HEK293 (cell line): ENCODE measurements at regions not wholly inside any gene's neighbourhood (a gene's known extent, or its start where the extent isn't known, plus 50 kb on each side); places are given as distances from the start of the nearest gene placed in this dataset.

Experiments used
- CTCF ChIA-PET: fragments of 350-600 bp; formaldehyde crosslinking; extraction: SDS; loops from one replicate; lab custom pipeline; 2021; ENCODE audit warnings: antibody characterized with exemption; lab: Yijun Ruan, JAX
- POLR2A ChIA-PET: fragments of 300-600 bp; formaldehyde crosslinking; extraction: SDS; loops from one replicate; lab custom pipeline; 2020; ENCODE audit warnings: antibody characterized with exemption, inconsistent platforms; lab: Yijun Ruan, JAX
- H3K27ac ChIP-seq: fragments of 200-500 bp; sonication (Bioruptor generic); 2 replicates; pipeline ENCODE4 v1.5.1; 2014; ENCODE audit warnings: low read depth, low read length, control low read depth, inconsistent platforms; ENCODE audit errors: extremely low read depth
- H3K36me3 ChIP-seq, 2 experiments: fragments of 200-500 bp in 1 of 2; sonication (Bioruptor generic) in 1 of 2; 1 replicate in 1 of 2; 2 replicates in 1 of 2; pipeline ENCODE4 v1.5.1; 2014 to 2017; ENCODE audit warnings: inconsistent platforms in 2 of 2, low read length in 2 of 2; ENCODE audit not compliant: control insufficient read depth in 2 of 2, insufficient read depth in 1 of 2
- H3K4me1 ChIP-seq: fragments of 200-500 bp; sonication (Bioruptor generic); 2 replicates; pipeline ENCODE4 v1.5.1; 2014; ENCODE audit warnings: mild to moderate bottlenecking, low read length, inconsistent platforms; ENCODE audit not compliant: control insufficient read depth, insufficient read depth
- H3K4me3 ChIP-seq: 2 replicates; pipeline ENCODE4 v1.5.1; 2011; ENCODE audit warnings: low read depth, mild to moderate bottlenecking, control low read depth, low read length, moderate library complexity
- H3K9me3 ChIP-seq: fragments of 200-500 bp; sonication (Bioruptor generic); 2 replicates; pipeline ENCODE4 v1.5.1; 2014; ENCODE audit warnings: low read depth, low read length, inconsistent platforms; ENCODE audit not compliant: control insufficient read depth, insufficient read depth
- GLIS2 ChIP-seq: fragments of 450-650 bp; formaldehyde crosslinking; IDR thresholded peaks from 2 replicates; pipeline ENCODE4 v1.5.1; 2016; ENCODE audit warnings: missing biosample characterization, missing genetic modification characterization
- IKZF3 ChIP-seq: fragments of 450-650 bp; IDR thresholded peaks from 2 replicates; pipeline ENCODE4 v1.5.0; 2018; ENCODE audit warnings: missing biosample characterization, mild to moderate bottlenecking, missing genetic modification characterization, moderate library complexity
- KLF9 ChIP-seq: fragments of 450-650 bp; formaldehyde crosslinking; IDR thresholded peaks from 2 replicates; pipeline ENCODE4 v1.5.1; 2016; ENCODE audit warnings: missing biosample characterization, missing genetic modification characterization, low read depth
- RBAK ChIP-seq: fragments of 450-650 bp; formaldehyde crosslinking; IDR thresholded peaks from 2 replicates; pipeline ENCODE4 v1.5.1; 2016; ENCODE audit warnings: missing biosample characterization, missing genetic modification characterization
- SCRT1 ChIP-seq: fragments of 450-650 bp; formaldehyde crosslinking; IDR thresholded peaks from 2 replicates; pipeline ENCODE4 v1.5.1; 2016; ENCODE audit warnings: missing biosample characterization, missing genetic modification characterization, borderline replicate concordance
- SP7 ChIP-seq: fragments of 450-650 bp; formaldehyde crosslinking; IDR thresholded peaks from 2 replicates; pipeline ENCODE4 v1.5.1; 2016; ENCODE audit warnings: missing biosample characterization, missing genetic modification characterization
- ZNF138 ChIP-seq: fragments of 450-650 bp; formaldehyde crosslinking; IDR thresholded peaks from 2 replicates; pipeline ENCODE4 v1.5.1; 2016; ENCODE audit warnings: missing biosample characterization, missing genetic modification characterization, borderline replicate concordance
- ZNF2 ChIP-seq: fragments of 450-650 bp; formaldehyde crosslinking; IDR thresholded peaks from 2 replicates; pipeline ENCODE4 v1.5.1; 2016; ENCODE audit warnings: missing biosample characterization, missing genetic modification characterization
- ZNF223 ChIP-seq: fragments of 450-650 bp; formaldehyde crosslinking; IDR thresholded peaks from 2 replicates; pipeline ENCODE4 v1.5.1; 2016; ENCODE audit warnings: missing biosample characterization, missing genetic modification characterization
- ZNF23 ChIP-seq: fragments of 450-650 bp; formaldehyde crosslinking; IDR thresholded peaks from 2 replicates; pipeline ENCODE4 v1.5.1; 2016; ENCODE audit warnings: missing biosample characterization, missing genetic modification characterization, borderline replicate concordance
- ZNF341 ChIP-seq: fragments of 450-650 bp; formaldehyde crosslinking; IDR thresholded peaks from 2 replicates; pipeline ENCODE4; 2016; ENCODE audit warnings: low read depth, missing biosample characterization, missing genetic modification characterization
- ZNF416 ChIP-seq: fragments of 450-650 bp; formaldehyde crosslinking; IDR thresholded peaks from 2 replicates; pipeline ENCODE4 v1.5.1; 2016; ENCODE audit warnings: missing biosample characterization, missing genetic modification characterization
- ZNF433 ChIP-seq: fragments of 450-650 bp; formaldehyde crosslinking; IDR thresholded peaks from 2 replicates; pipeline ENCODE4 v1.5.1; 2016; ENCODE audit warnings: missing biosample characterization, missing genetic modification characterization, low read depth
- ZNF530 ChIP-seq: fragments of 450-650 bp; formaldehyde crosslinking; IDR thresholded peaks from 2 replicates; pipeline ENCODE4 v1.5.1; 2016; ENCODE audit warnings: low read depth, missing biosample characterization, missing genetic modification characterization
- ZNF555 ChIP-seq: fragments of 450-650 bp; formaldehyde crosslinking; conservative IDR thresholded peaks from 2 replicates; pipeline ENCODE4 v1.5.1; 2017; ENCODE audit warnings: missing biosample characterization, mild to moderate bottlenecking, missing genetic modification characterization, inconsistent platforms
- ZNF558 ChIP-seq: fragments of 450-650 bp; formaldehyde crosslinking; IDR thresholded peaks from 2 replicates; pipeline ENCODE4 v1.5.1; 2016; ENCODE audit warnings: missing biosample characterization, missing genetic modification characterization
- ZNF560 ChIP-seq: fragments of 450-650 bp; formaldehyde crosslinking; IDR thresholded peaks from 2 replicates; pipeline ENCODE4 v1.5.1; 2017; ENCODE audit warnings: missing biosample characterization, missing genetic modification characterization, borderline replicate concordance
- ZNF571 ChIP-seq: fragments of 450-650 bp; formaldehyde crosslinking; IDR thresholded peaks from 2 replicates; pipeline ENCODE4 v1.5.0; 2017; ENCODE audit warnings: missing biosample characterization, missing genetic modification characterization
- ZNF677 ChIP-seq: fragments of 450-650 bp; IDR thresholded peaks from 2 replicates; pipeline ENCODE4 v1.5.0; 2018; ENCODE audit warnings: missing biosample characterization, mild to moderate bottlenecking, missing genetic modification characterization, moderate library complexity
- TF ChIP-seq, protein P1 (sequence below): fragments of 450-650 bp; formaldehyde crosslinking; IDR thresholded peaks from 2 replicates; pipeline ENCODE4 v1.5.0; 2017; ENCODE audit warnings: missing biosample characterization, missing genetic modification characterization, borderline replicate concordance
- TF ChIP-seq, protein P2 (sequence below): fragments of 450-650 bp; formaldehyde crosslinking; IDR thresholded peaks from 2 replicates; pipeline ENCODE4 v1.5.1; 2016; ENCODE audit warnings: missing biosample characterization, missing genetic modification characterization
- TF ChIP-seq, protein P3 (sequence below): fragments of 450-650 bp; formaldehyde crosslinking; IDR thresholded peaks from 2 replicates; pipeline ENCODE4 v1.5.1; 2016; ENCODE audit warnings: missing biosample characterization, missing genetic modification characterization
- TF ChIP-seq, protein P4 (sequence below): fragments of 450-650 bp; formaldehyde crosslinking; optimal IDR thresholded peaks from 2 replicates; pipeline ENCODE3; 2016; ENCODE audit warnings: missing biosample characterization, mild to moderate bottlenecking, missing genetic modification characterization

DNA sequence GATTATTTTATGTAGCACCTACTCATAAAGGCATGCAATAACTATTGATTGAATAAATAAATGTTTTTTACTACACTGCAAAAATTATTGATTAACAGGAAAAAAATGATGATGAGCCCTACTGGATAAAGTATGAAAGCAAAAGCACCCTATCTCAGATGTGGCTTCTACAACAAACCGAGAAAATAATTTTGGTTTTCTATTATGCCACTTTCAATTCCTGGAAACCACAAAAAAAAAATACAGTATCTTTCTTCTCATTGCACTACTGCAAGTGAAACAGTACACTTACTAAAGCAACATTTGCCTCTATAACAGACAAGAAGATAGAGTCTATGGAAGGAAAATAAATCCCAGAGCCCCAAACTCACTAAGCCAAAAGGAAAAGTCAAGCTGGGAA is 1882.4 kb downstream of the NCAM2 start (continued):
- TF ChIP-seq, protein P1, sequence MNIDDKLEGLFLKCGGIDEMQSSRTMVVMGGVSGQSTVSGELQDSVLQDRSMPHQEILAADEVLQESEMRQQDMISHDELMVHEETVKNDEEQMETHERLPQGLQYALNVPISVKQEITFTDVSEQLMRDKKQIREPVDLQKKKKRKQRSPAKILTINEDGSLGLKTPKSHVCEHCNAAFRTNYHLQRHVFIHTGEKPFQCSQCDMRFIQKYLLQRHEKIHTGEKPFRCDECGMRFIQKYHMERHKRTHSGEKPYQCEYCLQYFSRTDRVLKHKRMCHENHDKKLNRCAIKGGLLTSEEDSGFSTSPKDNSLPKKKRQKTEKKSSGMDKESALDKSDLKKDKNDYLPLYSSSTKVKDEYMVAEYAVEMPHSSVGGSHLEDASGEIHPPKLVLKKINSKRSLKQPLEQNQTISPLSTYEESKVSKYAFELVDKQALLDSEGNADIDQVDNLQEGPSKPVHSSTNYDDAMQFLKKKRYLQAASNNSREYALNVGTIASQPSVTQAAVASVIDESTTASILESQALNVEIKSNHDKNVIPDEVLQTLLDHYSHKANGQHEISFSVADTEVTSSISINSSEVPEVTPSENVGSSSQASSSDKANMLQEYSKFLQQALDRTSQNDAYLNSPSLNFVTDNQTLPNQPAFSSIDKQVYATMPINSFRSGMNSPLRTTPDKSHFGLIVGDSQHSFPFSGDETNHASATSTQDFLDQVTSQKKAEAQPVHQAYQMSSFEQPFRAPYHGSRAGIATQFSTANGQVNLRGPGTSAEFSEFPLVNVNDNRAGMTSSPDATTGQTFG: no peak
- TF ChIP-seq ZNF555 (tag by site-specific recombination) (no peak), ZNF433 (tag by site-specific recombination) (no peak), ZNF223 (tag by site-specific recombination) (no peak), ZNF2 (tag by site-specific recombination) (no peak), SCRT1 (no peak), ZNF341 (tag by site-specific recombination) (no peak)
- TF ChIP-seq, protein P2, sequence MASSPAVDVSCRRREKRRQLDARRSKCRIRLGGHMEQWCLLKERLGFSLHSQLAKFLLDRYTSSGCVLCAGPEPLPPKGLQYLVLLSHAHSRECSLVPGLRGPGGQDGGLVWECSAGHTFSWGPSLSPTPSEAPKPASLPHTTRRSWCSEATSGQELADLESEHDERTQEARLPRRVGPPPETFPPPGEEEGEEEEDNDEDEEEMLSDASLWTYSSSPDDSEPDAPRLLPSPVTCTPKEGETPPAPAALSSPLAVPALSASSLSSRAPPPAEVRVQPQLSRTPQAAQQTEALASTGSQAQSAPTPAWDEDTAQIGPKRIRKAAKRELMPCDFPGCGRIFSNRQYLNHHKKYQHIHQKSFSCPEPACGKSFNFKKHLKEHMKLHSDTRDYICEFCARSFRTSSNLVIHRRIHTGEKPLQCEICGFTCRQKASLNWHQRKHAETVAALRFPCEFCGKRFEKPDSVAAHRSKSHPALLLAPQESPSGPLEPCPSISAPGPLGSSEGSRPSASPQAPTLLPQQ (tag by site-specific recombination): no peak

DNA sequence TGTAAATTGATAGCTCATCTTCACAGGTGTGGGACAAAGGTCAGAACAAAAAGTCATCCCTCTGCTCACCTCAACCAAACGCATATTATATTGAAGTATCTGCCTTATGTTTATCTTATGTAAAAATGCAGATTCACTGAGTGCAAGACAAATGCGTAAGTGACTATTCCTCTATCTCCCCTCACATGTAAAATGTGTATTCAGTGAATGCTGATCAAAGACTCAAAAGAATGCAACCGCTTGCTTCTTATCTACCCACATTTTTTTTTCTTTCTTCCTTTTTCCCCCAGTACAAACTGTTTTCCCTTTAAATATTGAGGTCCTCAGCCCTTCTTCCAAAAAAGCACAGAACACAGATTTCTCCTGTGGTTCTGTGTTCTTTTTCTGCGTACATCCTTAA is 1882.9 kb downstream of the NCAM2 start:
- CTCF ChIA-PET: interaction anchor here (0.6 kb wide), 1 partner anchor 21 kb away, joined by 3 read pairs; no protein-coding TSS in a partner anchor
- Histone ChIP-seq H3K9me3 (no peaks in the 10 kb centered on the region), H3K4me1 (no peaks in the 10 kb centered on the region), H3K36me3 (no peaks in the 10 kb centered on the region), H3K4me3 (no peak overlapping the region), H3K27ac (no peak overlapping the region)
- TF ChIP-seq IKZF3 (no peak), GLIS2 (no peak), ZNF416 (no peak), ZNF138 (no peak), ZNF677 (tag by site-specific recombination) (no peak), ZNF530 (tag by site-specific recombination) (no peak), ZNF23 (tag by site-specific recombination) (no peak), KLF9 (tag by site-specific recombination) (no peak), ZNF558 (tag by site-specific recombination) (no peak), SP7 (tag by site-specific recombination) (no peak), ZNF560 (tag by site-specific recombination) (no peak), RBAK (tag by site-specific recombination) (no peak), ZNF571 (tag by site-specific recombination) (no peak)
- TF ChIP-seq, protein P3, sequence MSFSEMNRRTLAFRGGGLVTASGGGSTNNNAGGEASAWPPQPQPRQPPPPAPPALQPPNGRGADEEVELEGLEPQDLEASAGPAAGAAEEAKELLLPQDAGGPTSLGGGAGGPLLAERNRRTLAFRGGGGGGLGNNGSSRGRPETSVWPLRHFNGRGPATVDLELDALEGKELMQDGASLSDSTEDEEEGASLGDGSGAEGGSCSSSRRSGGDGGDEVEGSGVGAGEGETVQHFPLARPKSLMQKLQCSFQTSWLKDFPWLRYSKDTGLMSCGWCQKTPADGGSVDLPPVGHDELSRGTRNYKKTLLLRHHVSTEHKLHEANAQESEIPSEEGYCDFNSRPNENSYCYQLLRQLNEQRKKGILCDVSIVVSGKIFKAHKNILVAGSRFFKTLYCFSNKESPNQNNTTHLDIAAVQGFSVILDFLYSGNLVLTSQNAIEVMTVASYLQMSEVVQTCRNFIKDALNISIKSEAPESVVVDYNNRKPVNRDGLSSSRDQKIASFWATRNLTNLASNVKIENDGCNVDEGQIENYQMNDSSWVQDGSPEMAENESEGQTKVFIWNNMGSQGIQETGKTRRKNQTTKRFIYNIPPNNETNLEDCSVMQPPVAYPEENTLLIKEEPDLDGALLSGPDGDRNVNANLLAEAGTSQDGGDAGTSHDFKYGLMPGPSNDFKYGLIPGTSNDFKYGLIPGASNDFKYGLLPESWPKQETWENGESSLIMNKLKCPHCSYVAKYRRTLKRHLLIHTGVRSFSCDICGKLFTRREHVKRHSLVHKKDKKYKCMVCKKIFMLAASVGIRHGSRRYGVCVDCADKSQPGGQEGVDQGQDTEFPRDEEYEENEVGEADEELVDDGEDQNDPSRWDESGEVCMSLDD (tag by site-specific recombination): no peak
- TF ChIP-seq, protein P4, sequence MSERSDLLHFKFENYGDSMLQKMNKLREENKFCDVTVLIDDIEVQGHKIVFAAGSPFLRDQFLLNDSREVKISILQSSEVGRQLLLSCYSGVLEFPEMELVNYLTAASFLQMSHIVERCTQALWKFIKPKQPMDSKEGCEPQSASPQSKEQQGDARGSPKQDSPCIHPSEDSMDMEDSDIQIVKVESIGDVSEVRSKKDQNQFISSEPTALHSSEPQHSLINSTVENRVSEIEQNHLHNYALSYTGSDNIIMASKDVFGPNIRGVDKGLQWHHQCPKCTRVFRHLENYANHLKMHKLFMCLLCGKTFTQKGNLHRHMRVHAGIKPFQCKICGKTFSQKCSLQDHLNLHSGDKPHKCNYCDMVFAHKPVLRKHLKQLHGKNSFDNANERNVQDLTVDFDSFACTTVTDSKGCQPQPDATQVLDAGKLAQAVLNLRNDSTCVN (tag by site-specific recombination): no peak
- POLR2A ChIA-PET: no interaction called here
